ENCODE measurements at regions not wholly inside any gene's neighbourhood (a gene's known extent, or its start where the extent isn't known, plus 50 kb on each side); places are given as distances from the start of the nearest gene placed in this dataset.
"Not testable (repeated sequence)": the region's sequence is repeated elsewhere in the genome, so short reads cannot be mapped to it uniquely, and the experiment has no call there.

DNA sequence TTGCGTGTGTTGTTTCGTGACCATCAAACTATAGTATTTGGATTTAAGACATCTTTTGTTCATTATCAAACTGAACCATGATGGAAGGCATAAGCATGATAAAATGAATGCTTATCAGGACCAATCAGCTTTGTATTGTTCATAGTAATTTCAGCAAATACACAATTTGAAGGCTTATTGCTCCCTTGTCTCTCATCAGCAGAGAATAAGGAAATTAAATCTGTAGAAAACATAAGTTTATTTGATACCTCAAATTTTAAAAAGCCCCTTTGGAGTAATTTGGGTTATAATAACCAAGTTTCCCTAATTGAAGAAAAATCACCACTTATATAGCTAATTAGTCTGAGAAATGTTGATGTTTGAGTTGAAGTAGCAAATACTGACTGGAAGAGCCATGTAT lies 705.7 kb downstream of the NUP35 start:
- DNase-seq: no peak

DNA sequence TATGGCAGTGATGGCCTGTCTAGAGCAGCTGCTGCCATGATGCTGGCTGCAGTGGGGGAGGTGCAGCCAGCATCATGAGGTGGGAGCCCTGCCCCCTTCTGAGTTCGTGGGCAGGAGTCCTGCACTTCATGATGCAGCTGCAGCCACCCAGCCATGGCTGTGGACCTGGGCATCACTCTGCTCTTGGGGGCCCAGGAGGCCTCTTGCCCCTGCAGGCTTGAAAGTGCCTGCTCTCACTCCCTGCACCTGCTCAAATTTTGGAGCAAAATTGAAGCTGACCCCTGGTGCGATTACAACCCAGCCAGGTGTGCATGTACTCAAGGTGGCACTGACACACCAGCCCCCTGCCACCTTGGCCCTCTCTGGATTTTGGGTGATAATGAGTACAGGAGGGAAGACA lies 712.9 kb downstream of the NUP35 start:
- DNase-seq: no peak

DNA sequence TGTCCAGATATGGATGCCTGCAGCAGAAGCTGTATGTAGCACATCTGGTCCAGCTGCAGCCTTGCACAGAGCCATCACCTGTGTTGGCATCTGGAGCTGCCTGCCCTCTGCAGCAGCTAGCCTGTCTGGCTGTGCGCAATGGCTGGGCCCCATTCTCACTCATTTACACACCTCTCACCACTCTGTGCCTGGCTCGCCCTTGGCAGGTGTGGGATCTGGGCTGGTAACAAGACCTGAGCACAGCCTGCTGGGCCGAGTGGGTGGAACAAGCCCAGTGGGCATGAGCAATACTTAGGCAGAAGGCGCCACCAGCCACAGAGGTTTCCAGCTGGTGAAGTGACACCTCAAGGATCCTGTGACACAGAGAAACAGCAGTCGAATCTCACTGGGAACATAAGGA lies 714.1 kb downstream of the NUP35 start:
- DNase-seq: no peak

DNA sequence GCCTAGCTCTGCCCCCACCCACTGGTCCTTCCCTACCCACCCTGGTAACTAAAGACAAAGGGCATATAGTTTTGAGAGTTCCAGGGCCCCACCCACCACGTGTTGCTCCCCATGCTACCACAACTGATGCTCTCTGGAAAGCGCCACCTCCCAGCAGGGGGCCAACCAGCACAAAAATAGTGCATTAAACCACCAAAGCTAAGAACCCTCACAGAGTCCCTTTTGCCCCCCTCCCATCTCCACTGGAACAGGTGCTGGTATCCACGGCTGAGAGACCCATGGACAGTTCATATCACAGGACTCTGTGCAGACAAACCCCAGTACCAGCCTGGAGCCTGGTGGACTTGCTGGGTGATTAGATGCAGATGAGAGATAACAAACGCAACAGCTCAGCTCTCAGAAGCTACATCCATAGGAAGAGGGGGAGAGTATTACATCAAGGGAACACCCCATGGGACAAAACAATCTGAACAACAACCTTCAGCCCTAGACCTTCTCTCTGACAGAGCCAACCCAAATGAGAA lies 715.9 kb downstream of the NUP35 start:
- no peak for DNase-seq

DNA sequence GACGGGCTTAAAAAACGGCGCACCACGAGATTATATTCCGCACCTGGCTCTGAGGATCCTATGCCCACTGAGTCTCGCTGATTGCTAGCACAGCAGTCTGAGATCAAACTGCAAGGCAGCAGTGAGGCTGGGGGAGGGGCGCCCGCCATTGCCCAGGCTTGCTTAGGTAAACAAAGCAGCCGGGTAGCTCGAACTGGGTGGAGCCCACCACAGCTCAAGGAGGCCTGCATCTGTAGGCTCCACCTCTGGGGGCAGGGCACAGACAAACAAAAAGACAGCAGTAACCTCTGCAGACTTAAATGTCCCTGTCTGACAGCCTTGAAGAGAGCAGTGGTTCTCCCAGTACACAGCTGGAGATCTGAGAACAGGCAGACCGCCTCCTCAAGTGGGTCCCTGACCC lies 725.6 kb downstream of the NUP35 start:
- DNase-seq: not testable (repeated sequence)

DNA sequence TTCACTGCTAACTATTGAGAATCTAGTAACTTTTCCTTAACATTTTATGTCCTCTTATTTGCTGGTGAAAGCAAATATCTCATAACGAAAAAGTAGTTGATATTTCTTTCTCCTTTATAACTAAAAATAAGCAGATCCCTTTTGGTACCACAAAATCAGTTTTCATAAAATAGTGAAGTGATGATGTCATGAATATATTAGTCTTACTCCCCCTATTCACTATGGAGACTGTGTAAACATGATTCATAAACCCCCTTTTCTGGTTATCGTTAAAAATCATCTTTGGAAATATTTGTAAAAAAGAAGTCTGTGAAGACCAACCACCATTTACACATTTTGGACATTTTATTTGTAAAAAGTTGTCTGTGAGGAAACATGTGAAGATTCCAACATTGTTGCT lies 734.9 kb downstream of the NUP35 start:
- DNase-seq: no peak

DNA sequence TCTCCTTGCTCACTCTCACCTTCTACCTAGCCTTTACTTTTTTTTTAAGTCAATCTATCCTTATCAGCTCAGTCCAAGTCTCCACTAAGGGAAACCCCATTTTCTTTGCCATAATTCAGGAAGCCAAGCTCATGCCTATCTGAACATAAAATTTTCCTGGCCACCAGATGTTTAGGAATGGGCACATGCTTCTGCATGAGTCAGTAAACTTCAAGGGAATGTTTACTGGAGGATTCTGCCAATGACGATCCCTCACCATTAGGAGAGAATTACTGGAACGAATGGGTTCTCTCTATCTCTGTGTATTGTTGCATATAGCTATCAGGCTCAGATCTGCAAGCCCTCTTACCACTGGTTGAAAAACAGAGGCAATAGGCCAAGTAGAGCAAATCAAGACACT lies 731.7 kb upstream of the ZNF804A start:
- DNase-seq: no peak

DNA sequence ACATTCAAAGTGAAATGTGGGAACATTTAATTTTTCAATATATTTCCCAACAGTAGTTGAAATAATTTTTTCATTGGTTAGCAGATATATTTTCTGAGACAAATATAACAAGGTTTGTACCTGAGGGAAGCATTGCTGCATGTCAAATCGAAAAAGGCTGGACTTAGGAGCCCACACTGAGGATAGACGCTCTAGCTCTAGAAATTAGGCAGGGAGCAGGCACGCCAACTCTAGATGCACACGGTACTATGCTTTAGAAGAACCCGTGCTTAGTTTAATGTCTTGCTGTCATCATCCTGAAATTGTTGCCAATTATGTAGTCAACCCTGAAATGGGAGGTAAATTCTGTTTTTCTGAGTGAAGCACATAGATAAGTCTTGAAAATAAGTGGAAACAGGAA lies 731.1 kb upstream of the ZNF804A start:
- no peak for DNase-seq

DNA sequence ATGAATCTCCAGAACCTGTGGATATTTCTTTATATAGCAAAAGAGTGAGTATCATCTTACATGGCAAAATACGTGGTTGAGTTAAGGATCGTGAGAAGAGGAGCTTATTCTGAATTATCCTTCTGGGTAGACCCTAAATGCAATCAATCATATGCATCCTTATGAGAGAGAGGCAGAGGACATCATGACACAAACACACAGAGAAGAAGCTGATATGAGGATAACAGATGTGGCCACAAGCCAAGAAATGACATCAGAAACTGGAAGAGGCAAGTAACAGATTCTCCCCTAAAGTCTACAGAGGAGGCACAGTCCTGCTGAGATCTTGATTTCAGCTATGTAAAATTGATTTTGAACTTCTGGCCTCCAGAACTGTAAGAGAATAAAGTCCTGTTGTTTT lies 730.2 kb upstream of the ZNF804A start:
- no peak for DNase-seq

DNA sequence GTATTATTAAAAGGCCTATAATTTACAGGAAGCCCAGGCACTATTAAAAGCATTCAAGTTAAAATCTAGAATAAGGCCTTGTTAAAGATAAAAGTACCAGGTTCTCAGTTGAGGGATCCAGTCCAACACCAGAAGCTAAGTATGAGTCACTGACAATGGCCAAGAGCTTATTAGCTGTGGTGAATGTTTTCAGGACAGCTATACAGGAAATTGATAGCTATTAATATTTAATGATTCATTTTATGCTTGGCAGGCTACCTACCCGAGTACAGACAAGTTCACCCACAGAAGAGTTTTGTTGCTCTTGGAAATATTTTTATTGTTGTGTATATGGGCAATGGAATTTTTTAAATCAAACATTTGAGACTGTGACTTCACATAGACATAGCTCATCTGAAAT lies 729.6 kb upstream of the ZNF804A start:
- DNase-seq: no peak

DNA sequence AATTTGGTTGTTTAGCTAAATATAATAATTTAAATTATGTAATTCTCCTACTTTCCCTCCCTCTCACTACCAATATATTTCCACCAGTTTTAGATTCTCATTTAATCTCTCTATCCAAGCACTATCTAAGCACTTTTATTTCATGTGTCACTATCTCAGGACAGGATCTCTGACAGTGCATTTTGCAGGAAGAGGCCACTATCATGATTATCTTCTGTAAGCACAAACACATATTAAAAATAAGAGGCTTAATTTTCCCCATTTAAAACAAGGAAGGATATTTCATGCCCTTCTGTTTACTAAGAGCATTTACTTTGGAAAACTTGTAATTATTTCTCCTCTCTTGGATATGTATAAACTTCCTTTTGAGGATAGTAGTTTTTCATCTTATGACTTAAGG lies 726.2 kb upstream of the ZNF804A start:
- no peak for DNase-seq

DNA sequence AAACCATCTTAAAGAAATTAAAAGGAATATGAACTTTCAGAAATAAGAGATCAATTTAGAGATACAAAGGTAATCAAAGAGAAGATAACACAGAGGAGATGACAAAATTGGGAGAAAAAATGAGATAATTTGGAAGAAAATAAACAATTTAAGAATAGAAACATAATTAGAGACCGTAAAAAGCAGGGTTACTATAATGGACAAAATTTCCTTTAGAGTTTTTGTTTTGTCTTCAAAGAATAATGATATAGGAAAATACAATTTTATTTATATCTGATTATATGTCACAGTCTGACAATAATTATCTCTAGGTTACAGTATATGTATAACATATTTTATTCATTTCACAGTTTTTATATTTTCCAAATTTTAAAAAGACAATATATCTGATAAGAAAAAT lies 716.4 kb upstream of the ZNF804A start:
- DNase-seq: no peak

DNA sequence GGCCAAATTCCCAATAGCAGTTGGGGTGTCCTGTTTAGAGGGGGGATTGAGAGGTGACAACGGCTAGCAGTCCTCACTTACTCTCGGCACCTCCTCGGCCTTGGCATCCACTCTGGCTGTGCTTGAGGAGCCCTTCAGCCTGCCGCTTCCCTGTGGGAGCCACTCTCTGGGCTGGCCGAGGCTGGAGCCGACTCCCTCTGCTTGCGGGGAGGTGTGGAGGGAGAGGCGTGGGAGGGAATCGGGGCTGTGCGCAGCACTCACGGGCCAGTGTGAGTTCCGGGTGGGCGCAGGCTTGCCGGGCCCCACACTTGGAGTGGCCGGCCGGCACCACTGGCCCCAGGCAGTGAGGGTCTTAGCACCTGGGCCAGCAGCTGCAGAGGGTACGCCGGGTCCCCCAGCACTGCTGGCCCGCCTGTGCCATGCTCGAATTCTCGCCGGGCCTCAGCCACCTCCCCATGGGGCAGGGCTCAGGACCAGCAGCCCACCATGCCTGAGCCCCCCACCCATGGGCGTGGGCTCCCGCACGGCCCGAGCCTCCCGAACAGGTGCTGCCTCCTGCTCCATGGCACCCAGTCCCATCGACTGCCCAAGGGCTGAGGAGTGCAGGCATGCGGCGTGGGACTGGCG lies 705.9 kb upstream of the ZNF804A start:
- DNase-seq: no peak

DNA sequence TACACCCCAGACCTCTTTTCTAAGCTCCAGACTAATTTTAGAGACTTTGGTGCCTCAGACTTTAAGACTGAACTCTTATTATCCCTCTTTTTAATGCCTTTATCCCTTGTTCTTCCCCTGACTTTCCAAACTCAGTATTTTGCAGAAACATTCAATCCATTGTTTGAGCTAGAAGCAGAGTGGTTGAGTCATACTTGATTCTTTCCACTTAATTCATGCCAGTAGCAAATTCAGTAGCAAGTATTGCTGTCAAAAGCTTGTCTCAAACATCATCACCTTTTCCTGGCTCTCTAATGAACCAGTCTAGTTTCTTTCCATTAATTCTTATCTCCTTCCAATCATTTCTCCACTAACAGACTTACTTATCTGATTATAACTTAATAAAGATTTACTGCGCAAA lies 699.7 kb upstream of the ZNF804A start:
- no peak for DNase-seq

DNA sequence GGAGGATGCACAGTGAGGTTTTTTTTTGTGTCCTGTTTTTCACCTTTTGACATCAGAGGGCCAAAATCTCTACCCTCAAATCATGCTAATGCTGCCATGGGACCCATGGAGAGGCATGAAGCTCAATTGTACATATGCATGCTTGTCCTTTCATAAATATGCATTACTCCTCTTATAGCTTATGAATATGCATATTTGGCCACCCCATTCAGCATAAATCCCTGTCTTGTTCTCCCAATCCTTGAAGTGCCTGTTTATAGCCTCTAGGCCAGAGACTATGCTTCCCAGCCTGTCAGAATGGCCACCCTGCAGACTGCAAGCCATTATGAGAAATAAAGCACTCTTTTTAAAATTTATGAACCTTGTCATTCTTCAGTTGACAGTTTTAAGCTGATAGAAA lies 696.4 kb upstream of the ZNF804A start:
- no peak for DNase-seq

DNA sequence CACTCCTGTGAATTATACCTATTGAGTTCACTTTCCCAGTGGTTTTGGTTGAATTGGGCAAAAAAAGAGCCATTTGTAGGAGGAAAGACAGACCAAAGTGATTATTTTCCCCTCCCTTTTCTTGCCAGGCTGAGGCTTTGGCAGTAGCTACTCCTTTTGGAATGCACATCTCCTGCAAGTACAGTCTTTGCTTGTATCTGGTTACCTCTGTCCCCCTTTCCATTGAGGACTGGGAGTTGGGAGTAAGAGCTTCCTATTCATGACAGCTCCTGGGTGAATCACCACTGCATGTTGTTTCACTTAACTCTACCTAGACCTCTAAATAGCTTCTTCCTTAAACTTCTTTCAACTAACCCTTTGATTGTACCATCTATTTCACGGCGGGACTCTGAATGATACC lies 695.3 kb upstream of the ZNF804A start:
- no peak for DNase-seq

DNA sequence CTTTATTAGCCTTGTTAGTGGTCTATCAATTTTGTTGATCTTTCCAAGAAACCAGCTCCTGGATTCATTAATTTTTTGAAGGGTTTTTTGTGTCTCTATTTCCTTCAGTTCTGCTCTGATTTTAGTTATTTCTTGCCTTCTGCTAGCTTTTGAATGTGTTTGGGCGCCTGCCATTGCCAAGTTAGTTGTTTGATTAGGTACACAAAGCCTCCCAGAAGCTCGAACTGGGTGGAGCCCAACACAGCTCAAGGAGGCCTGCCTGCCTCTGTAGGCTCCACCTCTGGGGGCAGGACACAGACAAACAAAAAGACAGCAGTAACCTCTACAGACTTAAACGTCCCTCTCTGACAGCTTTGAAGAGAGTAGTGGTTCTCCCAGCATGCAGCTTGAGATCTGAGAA lies 682.3 kb upstream of the ZNF804A start:
- not testable (repeated sequence) for DNase-seq

DNA sequence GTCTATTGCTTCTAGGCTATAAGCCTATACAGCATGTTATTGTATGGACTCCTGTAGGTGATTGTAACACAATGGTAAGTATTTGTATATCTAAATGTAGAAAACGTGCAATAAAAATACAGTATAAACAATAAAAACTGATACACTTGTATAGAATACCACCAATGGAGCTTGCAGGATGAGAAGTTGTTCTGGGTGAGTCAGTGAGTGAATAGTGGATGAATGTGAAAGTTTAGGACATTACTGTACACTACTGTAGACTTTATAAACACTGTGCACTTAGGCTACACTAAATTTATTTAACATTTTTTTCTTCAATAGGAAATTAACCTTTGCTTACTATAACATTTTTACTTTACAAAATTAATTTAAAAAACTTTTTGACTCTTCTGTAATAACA lies 679.2 kb upstream of the ZNF804A start:
- DNase-seq: no peak

DNA sequence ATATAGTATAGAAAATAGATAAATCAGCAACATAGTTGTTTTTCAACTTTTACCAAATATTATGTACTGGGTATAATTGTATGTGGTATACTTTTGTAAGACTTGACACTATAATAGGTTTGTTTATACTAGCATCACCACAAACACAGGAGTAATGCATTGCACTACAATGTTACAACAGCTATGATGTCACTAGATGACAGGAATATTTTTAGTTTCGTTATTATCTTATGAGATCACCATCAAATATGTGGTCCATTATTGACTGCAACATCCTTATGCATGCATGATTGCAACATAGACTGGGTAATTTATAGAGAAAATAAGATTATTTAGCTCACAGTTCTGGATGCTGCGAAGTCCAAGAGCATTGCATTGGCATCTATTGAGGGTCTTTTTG lies 678.4 kb upstream of the ZNF804A start:
- DNase-seq: no peak

DNA sequence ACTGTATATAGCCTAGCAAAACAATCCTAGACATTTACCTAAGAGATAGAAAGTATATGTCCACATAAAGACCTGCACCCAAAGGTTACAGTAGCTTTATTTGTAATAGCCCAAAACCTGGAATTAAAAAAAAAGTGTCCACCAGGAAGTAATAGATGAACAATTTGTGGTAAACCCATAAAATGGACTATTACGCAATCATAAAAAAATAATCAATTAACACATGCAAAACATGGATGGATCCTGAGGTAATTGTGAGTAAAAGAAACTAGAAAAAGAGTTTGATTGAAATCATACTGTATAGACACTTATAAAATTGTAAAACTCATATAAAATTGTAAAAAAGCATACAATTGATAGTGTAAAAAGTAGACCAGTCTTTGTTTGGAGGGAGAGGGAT lies 673.0 kb upstream of the ZNF804A start:
- no peak for DNase-seq

DNA sequence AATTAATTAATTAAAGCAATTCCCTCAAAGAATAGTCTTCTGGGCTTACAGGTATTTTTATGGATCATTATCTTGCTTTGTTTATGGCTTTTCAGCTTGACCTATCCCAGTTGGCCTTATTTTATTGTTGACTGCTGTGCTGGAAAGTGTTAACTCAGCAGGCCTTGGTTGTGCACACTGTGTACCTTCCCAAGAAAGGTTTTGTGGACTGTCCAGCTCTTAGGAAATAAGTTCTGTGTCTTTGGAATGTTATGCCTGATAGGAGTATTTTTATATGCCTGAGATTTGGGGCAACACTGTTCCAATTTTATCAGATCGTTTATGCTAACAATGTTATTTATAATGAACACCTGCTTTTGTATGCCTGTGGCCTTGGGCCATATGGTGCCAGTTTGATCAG lies 671.9 kb upstream of the ZNF804A start:
- no peak for DNase-seq

DNA sequence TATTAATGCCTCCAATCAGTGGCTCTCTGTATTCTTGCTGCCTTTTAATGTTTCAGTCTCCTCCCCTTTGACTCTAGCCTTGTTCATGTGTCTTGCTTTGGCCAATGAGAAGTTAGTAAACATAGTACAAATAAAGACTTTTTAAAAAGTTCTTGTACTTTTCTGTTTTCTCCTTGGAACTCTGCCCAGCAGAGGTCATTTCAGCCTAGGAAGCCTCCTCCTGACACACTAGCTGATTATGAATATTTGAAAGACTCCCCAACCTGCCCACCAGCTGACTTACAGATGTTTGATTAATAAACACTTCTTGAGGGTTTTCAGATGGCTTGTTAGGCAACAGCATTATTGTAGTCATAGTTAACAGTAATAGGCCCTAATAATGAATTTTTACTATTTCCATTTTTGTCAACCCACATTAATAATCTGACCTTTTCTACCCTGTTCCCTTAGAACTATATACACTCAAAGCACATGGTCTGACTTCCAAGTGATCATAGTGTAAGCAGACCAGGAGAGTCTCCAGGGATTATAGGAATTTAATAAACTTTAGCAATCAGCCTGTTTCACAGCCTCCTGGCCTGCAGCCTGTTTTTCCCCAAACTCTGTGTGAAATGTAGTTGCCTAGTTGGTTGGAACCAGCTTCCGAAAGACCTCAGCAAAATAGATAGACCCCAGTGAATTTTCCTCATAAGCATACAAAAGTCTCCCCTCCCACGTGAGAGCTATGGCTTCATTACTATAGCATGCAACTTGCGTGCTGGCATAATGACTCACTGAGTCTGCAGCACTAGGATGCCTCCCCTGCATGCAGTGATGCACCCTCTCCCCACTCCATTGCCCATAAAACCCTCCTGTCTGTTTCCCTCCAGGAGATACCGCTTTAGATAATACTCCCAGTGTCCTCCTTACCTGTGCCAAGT lies 670.7 kb upstream of the ZNF804A start:
- DNase-seq: no peak

DNA sequence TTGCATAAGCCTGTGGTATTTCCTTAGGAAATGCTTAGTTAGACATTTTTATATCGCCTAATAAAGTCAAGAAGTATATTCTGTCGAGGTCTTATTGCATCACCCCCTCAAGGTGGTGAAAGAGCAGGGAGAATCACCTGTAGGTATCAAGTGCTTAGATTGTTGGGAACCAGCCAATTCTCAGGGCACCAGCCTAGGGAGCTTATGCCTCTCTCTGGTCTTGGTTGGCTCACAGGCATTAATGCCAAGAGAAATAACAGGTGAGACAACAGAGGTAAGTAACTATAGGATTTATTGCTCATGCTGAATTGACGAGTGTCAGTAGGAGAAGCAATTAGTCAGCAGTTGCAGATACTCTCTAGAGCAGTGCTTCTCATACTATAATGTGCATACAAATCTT lies 663.3 kb upstream of the ZNF804A start:
- DNase-seq: no peak

DNA sequence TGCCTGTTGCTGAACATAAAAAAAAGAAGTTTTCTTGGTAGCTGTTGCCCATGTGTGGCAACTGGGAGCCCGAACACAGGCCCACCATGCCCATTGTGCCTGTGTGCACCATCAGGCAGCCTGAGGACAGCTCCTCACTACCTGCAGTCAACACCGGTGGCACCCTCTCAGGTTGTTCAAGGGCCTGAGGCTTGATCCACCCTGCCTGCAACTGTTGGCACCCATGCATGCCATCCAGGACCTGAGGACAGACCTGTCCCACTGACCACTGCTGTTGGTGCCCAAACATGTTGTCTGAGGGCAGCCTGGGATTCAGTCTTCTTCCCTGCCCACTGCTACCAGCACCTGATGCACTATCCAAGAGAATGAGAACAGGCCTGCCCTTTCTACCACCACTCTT lies 661.1 kb upstream of the ZNF804A start:
- no peak for DNase-seq

DNA sequence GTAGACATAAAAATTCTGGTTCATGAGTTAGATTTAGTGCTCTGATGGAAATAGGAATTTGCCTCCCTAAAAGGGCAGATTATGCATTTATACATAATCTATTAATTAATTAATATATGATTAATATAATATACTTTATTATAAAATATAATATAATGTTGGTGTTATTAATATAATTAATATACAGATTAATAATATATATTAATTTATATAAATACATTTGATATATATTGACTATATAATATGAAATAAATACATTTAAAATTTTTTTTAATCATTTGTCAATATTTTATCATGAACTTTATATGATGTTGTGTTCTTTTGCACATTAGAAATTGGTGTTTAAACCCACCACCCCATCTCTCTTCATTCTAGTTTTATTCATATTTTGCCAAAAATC lies 652.1 kb upstream of the ZNF804A start:
- DNase-seq: no peak
